Gastroesophageal sphincter (tissue), 3 donors: ENCODE measurements at regions not wholly inside any gene's neighbourhood (a gene's known extent, or its start where the extent isn't known, plus 50 kb on each side); places are given as distances from the start of the nearest gene placed in this dataset.

Experiments
- POLR2A ChIP-seq, 2 donors: fragments of 450-650 bp; IDR thresholded peaks; one replicate each; pipeline ENCODE4 v1.6.1; 2017; ENCODE audit warnings: antibody characterized with exemption in 2 of 2, mild to moderate bottlenecking in 2 of 2, moderate library complexity in 1 of 2
- POLR2AphosphoS5 ChIP-seq: sonication (generic); formaldehyde crosslinking; IDR thresholded peaks from one replicate; pipeline ENCODE4 v1.6.1; 2017; ENCODE audit warnings: antibody characterized with exemption
- TF ChIP-seq, protein P1 (sequence below), 4 experiments: fragments of 200-600 bp in 2 of 4; fragments of 450-650 bp in 2 of 4; sonication (generic) in 1 of 4; IDR thresholded peaks; one replicate each; pipeline ENCODE4 v1.5.1; 2017 to 2019; ENCODE audit warnings: antibody characterized with exemption in 4 of 4, mild to moderate bottlenecking in 2 of 4, moderate library complexity in 2 of 4

DNA sequence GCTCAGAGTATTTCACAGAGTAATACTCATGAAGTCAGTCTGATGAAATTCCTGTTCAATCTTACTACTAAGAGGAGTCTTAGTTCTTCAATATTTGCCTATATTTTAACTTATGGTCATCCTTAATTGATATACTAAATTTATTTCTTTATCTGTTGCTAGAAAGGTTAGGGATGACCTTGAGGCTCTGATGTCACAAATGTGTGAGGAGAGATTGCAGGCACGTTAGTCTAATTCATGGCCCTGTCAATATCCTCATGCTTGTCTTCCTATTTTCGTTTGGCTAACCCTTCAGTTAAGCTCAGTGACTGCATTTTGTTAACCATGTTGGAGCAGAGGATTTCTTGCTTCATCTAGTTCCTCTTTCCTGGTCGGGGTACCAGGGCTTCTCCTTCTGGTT, 704.7 kb upstream of the COBL start:
- TF ChIP-seq, protein P1, sequence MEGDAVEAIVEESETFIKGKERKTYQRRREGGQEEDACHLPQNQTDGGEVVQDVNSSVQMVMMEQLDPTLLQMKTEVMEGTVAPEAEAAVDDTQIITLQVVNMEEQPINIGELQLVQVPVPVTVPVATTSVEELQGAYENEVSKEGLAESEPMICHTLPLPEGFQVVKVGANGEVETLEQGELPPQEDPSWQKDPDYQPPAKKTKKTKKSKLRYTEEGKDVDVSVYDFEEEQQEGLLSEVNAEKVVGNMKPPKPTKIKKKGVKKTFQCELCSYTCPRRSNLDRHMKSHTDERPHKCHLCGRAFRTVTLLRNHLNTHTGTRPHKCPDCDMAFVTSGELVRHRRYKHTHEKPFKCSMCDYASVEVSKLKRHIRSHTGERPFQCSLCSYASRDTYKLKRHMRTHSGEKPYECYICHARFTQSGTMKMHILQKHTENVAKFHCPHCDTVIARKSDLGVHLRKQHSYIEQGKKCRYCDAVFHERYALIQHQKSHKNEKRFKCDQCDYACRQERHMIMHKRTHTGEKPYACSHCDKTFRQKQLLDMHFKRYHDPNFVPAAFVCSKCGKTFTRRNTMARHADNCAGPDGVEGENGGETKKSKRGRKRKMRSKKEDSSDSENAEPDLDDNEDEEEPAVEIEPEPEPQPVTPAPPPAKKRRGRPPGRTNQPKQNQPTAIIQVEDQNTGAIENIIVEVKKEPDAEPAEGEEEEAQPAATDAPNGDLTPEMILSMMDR (IDR thresholded peaks at IDR 0.05) = no peak
- no peak for TF ChIP-seq POLR2AphosphoS5
- no peak for TF ChIP-seq POLR2A (IDR thresholded peaks at IDR 0.05)
